Upper lobe of left lung (tissue), 4 donors: ENCODE measurements at regions not wholly inside any gene's neighbourhood (a gene's known extent, or its start where the extent isn't known, plus 50 kb on each side); places are given as distances from the start of the nearest gene placed in this dataset.

Experiments
- EP300 ChIP-seq, 4 donors: sonication (generic); formaldehyde crosslinking; IDR thresholded peaks; one replicate each; pipeline ENCODE4 v1.5.1; 2017; ENCODE audit warnings: antibody characterized with exemption in 4 of 4, control low read depth in 2 of 4
- POLR2A ChIP-seq, 4 donors: fragments of 450-650 bp; IDR thresholded peaks; one replicate each; pipeline ENCODE4 v1.5.1; 2016 to 2017; ENCODE audit warnings: antibody characterized with exemption in 4 of 4, mild to moderate bottlenecking in 2 of 4
- TF ChIP-seq, protein P1 (sequence below), 6 experiments: fragments of 450-650 bp in 4 of 6; fragments of 200-600 bp in 2 of 6; sonication (generic) in 2 of 6; IDR thresholded peaks; one replicate each; pipeline ENCODE4 v1.5.1; 2016 to 2019; ENCODE audit warnings: antibody characterized with exemption in 6 of 6

DNA sequence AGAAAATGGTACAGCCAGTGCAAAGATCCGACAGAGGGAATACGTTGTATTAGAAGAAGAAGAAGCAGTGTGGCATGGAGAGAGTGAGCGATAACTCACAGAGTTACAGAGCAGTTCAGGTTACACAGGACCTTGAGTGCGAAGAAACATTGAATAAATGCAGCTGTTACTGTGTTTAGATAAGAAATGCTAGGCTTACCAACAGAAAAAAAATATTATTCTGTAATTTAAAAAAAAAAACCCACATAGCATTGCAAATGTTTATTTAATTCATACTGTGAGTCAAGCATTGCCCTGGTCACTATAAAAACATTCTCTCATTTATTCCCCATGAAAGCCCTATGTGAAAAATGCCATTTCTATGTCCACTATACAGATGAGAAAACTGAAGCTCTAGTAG lies 373.4 kb upstream of the EPHA7 start:
- TF ChIP-seq, protein P1, sequence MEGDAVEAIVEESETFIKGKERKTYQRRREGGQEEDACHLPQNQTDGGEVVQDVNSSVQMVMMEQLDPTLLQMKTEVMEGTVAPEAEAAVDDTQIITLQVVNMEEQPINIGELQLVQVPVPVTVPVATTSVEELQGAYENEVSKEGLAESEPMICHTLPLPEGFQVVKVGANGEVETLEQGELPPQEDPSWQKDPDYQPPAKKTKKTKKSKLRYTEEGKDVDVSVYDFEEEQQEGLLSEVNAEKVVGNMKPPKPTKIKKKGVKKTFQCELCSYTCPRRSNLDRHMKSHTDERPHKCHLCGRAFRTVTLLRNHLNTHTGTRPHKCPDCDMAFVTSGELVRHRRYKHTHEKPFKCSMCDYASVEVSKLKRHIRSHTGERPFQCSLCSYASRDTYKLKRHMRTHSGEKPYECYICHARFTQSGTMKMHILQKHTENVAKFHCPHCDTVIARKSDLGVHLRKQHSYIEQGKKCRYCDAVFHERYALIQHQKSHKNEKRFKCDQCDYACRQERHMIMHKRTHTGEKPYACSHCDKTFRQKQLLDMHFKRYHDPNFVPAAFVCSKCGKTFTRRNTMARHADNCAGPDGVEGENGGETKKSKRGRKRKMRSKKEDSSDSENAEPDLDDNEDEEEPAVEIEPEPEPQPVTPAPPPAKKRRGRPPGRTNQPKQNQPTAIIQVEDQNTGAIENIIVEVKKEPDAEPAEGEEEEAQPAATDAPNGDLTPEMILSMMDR (IDR thresholded peaks at IDR 0.05) = no peak
- TF ChIP-seq POLR2A (IDR thresholded peaks at IDR 0.05) (no peak), EP300 (IDR thresholded peaks at IDR 0.05) (no peak)
